HG03097 (cell line): ENCODE measurements at regions not wholly inside any gene's neighbourhood (a gene's known extent, or its start where the extent isn't known, plus 50 kb on each side); places are given as distances from the start of the nearest gene placed in this dataset.

Experiments used
- ATAC-seq: cut with Tn5 transposase; IDR thresholded peaks from one replicate; pipeline ENCODE4 v1.9.1; 2021; ENCODE audit not compliant: unreplicated experiment, low FRiP score

DNA sequence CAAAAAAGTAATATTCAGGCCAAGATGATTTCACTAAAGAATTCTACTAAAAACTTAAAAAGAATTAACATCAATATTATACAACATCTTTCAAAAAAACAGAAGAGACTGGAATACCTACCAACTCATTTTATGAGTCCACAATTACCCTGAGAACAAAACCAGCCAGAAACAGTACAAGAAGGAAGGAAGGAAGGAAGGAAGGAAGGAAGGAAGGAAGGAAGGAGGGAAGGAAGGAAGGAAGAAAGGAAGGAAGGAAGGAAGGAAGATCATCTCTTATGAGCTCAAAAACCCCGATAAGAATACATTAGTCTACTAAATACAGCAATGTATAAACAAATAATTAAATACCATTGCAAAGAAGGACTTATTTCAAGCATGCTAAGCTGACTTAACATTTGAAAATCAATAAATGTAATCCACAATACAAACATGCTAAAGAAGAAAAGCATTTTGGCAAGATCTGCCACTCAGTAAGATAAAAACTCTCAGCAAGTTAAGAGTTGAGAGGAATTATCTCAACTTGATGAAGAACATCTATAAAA lies 149.9 kb upstream of the RGS18 start:
- ATAC-seq = no peak

DNA sequence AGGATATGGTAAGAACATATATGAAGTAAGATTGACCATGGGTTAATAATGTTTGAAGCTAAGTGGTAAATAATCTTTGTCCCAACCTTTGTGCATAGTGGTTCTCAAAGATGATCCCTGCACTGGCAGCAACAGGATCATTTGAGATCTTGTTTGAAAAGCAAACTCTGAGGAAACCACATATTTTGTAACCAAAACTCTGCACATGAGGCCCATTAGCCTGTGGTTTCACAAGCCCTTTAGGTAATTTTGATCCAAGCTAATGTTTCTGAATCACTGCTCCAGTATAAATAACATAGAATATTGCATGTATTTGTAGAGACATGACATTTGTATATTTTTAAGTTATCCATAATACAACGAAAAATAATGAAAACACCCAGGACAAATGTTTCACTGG lies 147.9 kb upstream of the RGS18 start:
- no peak for ATAC-seq

DNA sequence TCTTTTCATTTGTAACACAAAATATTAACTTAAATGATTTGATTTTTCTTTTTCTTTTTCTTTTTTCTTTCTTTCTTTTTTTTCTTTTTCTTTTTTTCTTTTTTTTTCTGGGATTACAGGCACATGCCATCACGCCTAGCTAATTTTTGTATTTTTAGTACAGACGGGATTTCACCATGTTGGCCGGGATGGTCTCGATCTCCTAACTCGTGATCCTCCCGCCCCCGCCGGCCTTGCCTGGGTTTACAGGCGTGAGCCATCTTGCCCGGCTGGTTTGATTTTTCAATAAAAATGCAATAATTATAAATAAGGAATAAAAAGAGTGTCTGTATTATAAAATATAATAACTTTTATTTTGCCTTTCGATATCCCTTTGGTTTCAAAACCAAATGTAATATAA lies 146.7 kb upstream of the RGS18 start:
- no peak for ATAC-seq

DNA sequence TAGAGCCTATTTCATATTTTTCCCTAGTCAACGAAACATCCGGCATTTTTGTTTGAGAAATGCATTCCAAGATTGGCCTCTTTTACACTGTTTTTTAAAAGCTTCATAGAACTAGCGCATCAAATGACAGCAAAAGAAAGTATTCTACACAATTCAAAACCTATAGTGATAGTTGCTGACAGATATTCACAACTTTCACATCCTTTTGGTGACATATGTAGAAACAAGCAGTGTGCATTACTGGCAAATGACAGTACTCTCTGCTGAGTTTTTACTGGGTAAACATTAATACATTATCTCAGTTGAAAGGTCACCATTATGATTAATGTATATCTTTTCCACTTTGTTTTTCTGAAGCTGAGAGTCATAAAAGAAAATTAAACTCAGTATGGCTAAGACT lies 135.4 kb upstream of the RGS18 start:
- ATAC-seq = peak; percentile 59

DNA sequence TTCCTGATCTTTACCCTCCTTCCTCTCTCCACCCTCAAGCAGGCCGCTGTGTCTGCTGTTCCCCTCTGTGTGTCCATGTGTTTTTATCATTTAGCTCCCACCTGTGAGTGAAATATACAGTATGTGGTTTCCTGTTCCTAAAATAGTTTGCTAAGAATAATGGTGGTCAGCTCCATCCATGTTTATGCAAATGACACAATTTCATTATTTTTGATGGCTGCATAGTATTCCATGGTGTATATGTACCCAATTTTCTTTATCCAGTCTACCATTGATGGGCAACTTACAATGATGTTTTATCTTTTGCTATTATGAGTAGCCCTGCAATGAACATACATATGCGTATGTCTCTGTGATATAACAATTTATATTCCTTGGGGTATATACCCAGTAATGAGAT lies 133.4 kb upstream of the RGS18 start:
- ATAC-seq = no peak

DNA sequence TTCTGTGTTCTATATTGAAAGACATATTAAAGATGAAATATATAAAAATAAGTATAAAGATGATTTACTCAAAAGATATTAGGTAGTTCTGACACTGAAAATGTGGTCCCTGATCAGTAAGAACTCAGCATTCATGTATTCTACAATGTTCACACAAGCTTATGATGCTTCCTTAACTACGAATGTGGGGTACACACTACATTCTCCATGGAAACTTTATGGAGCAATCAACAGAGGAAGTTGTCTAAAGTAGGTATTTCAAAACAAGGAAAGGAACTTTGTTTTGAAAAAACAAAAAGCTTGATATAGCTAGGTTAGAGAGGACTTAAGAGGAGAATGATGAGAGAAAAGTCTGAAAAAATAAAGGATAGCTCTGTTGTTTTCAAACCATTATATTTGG lies 119.7 kb upstream of the RGS18 start:
- no peak for ATAC-seq

DNA sequence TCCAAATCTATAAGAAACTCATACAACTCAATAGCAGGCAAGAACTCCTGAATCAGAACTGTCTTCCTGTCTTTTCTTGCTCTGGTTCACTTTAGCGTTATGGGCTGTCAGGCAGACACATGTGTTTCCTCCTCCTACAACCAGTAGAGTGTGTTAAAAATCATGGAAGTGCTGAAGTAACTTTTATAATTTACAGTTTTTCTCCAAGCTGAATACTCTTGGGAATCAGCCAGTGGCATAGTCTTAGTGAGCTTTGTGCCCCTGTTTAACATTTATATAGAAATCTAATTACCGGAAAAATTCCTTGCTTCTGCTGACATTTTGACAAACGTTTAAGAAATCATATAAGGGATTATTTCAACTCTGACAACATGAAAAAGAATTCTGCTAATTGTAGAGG lies 113.1 kb upstream of the RGS18 start:
- ATAC-seq = no peak

DNA sequence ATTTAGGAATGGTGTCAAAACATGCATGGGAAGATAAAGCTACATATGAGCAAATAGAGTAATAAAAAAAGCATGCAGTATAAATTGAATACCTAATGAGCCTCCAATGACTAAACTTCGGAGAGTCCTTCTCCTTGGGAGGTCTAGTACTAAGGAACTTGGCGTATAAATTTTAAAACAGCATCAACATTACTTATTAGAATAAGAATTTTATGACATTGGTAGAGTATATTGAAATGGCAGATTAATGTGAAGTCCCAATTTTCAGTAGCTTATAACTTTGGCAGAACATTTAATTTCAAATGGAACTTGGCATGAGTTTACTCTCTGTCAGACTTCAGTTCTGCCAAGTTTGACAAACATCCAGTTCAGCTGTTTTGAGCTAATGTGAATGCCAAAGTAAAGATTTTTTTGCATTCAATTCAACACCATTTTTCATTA lies 104.7 kb upstream of the RGS18 start:
- no peak for ATAC-seq

DNA sequence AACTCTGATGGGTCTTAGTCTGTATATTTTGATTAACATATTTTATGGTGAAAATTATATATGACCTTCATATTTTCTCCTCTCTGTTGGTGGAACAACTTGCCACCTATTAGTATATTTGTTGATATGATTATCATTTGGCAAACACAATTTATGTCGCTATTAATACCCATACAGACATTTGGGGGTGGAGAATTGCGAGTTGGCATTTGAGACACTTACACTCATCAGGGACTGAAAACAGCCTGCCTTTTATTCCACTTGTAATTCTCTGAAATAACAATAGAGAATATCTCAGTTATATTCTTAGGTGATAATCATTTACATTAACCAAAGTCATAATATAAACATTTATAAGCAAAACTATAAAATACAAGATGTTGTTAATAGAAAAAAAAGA lies 100.5 kb upstream of the RGS18 start:
- no peak for ATAC-seq

DNA sequence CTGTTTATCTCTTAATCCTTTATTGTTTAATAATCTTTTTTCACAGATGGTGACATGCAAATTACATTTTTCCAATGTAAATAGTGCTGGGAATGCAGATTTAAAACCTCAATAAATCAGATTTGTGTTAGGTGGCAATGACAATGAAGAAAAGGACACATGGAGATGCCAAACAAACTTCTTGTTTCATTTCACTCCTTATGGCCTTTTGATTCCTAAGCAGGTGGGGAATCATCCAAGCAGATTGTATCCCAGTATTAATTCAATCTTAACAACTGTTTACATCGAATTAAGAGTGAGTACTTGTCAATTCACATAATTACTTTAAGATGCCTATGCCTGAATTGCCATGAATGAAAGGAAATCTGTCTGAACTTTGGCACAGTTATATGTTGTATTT lies 98.9 kb upstream of the RGS18 start:
- no peak for ATAC-seq

DNA sequence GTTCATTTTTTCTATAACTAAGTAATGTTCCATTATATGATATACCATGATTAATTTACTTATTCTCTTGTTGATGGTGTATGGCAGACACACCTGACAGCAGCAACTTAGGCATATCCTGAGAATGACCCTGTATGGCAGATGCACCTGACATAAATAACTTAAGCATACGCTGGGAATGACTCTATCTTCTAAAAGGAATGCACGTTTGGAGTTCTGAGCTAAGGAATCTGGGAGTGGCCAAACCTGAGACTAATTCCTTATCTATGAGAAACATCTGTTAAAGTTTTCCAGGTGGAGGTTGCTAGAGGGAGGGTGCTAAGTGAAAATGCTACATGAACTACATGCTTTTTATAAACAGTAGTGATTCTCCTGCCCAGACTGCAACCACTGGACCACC lies 96.7 kb upstream of the RGS18 start:
- no peak for ATAC-seq

DNA sequence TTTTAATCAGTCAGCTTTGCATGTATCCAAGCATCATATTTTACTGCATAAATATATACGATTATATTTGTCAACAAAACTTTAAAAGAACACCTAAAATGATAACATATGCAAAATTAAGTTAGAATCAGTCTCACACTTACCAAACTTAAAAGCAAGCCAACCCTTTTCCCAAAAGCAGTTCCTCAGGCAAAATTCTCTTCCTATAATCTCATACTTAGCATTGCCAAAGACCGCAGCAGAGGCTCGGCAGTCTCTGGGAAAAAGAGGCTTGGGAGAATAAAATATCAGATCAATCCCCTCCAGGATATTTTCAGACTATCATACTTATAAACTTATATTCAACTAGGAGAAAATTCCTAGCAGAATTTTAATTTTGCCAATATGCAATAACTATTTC lies 93.2 kb upstream of the RGS18 start:
- no peak for ATAC-seq

DNA sequence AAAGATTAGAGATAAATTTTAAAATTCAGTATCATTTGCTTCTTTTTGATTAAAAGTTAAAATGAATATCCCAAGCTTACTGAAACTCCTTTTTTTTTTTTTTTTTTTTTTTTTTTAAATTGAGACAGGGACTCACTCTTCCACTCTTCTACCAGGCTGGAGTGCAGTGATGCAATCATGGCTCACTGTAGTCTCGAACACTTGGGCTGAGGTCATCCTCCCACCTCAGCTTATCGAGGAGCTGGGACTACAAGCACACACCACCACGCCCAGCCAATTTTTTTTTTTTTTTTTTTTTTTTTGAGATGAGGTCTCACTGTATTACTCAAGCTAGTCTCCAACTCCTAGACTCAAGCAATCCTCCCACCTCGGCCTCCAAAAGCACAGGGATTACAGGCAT lies 92.1 kb upstream of the RGS18 start:
- no peak for ATAC-seq

DNA sequence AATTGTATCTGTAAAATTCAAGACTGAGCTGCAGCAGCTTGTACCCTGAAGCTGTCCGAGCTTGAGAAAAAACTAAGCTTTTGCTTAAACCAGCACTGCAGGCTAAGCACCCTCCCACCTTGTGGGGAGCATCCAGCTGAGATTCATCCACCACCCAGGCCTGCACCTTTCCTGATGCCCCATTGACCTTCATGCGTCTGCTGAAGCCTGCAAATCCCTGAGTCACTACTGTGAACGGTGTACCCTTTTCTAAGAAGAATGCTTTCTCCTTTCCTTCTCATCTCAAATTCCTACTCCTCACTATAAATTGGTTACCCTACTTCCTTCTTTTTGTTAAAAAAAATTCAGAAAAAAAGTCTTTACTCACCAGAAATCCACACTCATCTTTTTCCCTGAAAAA lies 90.9 kb upstream of the RGS18 start:
- ATAC-seq = no peak

DNA sequence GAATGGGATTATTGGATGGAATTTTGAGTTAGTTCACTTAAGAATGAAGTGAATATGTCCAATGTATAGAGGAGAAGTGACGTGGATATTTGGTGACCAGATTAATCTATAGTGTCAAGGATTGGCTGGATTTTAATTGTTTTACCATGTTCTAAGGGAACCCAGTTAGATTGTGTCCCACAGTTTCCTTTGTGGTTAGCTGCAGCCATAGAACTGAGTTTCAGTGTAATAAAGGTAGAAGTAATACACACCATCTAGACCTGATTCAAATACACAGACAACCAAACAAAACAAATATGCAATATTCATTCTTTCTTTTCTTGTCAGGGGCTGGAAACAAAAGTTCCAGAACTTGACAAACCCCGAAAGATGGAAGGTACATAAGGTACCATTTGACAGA lies 88.0 kb upstream of the RGS18 start:
- ATAC-seq = no peak

DNA sequence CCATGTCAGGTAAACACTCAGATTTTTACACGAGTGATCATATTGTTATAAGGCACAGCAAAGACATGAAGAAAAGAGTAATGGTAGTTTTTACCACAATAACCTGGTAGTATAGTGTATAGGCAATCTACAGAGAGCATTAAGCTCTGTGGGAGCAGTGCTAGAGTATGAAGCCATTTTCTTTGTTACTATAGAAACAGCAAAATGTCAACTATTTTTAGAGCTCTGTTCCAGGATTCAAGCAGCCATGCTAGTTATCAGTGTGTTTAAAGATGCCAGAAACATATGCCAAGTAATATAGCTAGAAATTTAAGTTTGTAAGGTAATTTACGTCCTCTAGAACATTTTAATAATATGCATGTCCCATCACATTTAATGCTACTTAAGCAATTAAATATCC lies 77.6 kb upstream of the RGS18 start:
- ATAC-seq = no peak

DNA sequence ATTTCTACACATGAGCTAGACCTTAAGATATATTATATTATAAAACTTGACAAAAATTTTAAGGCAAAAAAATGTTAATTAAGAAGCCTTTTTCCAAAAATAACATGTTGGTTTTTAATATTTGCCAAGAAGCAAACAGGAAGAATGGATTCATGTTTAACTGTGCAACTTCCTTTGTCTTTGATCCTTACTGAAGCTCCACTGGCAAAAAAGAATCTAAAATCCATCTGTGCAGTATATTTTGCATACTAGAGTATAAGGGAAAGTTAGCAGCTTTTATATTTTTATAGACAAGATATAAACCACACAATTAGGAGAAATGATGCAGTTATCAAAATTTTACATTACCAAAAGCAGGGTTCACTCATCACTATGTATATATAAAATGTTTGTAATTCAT lies 76.9 kb upstream of the RGS18 start:
- ATAC-seq = no peak

DNA sequence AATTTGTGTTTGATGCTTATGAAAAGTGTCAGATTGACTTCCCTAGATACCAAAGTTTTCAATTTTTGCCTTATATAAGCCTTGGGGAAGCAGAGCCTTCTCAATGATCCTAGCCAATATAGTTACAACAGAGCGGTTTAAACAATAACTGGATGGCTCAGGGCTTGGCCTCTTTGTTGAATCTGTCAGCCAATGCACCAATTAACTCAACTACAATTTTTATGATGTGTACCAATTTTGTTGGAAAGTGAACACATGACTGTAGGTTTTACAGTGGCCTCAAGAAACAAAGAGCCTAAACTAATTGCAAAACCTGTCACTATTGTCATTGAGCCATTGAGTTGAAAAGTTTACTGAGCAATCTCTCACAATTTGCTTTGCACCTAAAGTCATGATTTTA lies 71.6 kb upstream of the RGS18 start:
- ATAC-seq = no peak

DNA sequence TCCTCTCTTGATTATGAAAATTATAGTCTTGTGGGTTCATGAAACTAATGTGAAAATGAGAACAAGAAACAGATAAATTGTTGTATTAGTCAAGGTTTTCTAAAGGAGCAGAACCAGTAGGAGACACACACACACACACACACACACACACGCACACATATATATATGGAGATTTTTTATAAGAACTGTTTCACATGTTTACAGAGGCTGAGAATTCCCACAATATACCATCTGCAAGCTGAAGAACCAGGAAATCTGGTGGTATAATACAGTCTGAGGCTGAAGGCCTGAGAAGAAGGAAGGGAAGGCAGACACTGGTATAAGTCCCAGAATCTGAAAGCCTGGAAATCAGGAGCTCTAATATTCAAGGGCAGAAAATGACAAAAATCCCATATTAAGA lies 70.9 kb upstream of the RGS18 start:
- ATAC-seq = no peak

DNA sequence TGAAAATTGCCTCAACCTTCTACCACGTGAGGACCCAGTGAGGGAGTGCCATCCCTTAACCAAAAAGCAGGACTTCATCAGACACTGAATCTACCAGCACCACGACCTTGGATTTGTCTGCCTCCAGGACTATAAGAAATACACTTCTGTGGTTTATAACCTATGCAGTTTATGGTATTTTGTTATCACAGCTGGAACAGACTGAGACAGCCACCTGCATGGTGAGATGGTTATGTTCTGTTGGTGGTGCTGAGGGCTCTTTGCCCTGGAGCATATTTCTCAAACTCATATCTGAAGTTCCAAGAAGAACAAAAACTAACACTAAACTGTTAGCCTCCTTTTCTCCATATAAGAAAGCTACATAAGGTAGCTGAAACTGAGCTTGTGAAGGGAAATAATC lies 69.8 kb upstream of the RGS18 start:
- no peak for ATAC-seq

DNA sequence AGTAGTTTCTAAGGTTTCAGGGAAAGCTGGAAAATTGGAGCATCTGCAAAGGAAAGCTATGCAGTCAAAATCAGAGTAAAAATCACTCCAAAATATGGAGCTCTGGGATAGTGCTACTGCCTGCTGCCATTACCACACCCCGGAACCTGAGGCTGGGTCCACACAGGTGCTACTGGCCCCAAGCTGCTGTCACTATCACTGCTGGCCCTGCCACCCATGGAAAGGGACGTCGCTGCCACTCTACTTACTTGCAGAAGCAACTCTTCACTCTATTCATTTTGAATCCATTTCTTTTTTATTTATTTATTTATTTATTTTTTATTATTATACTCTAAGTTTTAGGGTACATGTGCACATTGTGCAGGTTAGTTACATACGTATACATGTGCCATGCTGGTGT lies 60.3 kb upstream of the RGS18 start:
- ATAC-seq = no peak

DNA sequence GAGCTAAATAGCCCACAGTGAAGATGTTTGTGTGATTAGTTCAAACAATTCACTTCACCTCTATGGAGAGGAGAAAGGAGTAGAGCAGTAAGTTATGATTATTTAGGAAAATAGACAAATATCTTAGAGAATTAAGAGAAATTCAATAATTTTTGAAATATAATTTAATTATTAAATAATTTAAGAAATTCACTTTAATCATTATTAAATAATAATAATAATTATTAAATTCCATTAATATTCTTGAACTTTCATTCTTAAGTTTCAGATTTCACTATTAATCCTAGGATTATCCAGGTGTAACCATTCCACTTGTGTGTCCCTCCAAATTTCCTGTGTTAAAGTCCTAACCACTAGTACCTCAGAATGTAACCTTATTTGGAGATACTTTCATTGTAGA lies 58.9 kb upstream of the RGS18 start:
- ATAC-seq = no peak

DNA sequence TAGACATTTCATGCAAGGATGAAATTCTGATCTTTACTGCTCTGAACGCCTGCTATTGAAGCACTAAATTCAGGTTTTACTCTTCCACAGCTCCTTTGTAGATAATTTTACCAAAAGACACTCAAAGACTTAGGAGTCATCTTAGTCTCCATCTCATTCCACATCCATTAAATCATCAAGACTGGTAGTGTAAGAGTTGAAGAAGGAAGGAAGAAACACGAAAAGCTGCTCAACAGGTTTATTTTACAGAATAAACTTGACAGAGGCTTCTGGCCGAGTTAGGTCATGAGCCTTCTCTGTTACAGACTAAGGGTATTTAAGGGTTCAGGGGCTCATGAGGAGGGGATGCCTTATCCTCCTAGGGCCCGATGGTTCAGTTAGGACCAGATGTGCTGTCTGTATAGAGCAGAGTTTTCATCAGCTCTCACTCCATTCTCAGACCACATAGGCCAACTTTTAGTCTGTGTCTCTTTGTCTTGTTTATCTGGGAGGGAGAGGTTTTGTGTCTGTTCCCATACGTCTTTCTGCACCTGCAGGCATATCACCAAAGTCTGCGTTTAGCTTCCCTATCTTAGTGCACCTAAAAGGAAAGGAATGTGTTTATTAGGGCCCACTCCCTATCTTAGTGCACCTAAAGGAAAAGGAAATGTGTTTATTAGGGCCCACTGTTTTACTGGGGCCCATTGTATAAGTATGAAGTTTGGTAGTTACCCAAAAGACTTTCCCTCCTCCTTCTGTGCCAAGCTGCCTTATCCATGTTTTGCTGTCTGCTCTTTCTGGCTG lies 57.4 kb upstream of the RGS18 start:
- ATAC-seq = no peak
